HG03457 (cell line): ENCODE measurements at regions not wholly inside any gene's neighbourhood (a gene's known extent, or its start where the extent isn't known, plus 50 kb on each side); places are given as distances from the start of the nearest gene placed in this dataset.

Experiments used
- ATAC-seq: cut with Tn5 transposase; IDR thresholded peaks from one replicate; pipeline ENCODE4 v1.9.1; 2021; ENCODE audit warnings: moderate number of reproducible peaks; ENCODE audit not compliant: unreplicated experiment

GRCh38 chr12:115108129-115109100 is 424.4 kb upstream of the TBX3 start:
- ATAC-seq = no peak

GRCh38 chr12:115103884-115104883 is 420.2 kb upstream of the TBX3 start:
- no peak for ATAC-seq

GRCh38 chr12:115102450-115102849 is 418.5 kb upstream of the TBX3 start:
- ATAC-seq = no peak

- no peak for ATAC-seq
Observed at GRCh38 chr12:115101520-115101919, 417.5 kb upstream of the TBX3 start.

GRCh38 chr12:115097416-115097815 is 413.4 kb upstream of the TBX3 start:
- no peak for ATAC-seq

GRCh38 chr12:115096588-115097397 is 412.8 kb upstream of the TBX3 start:
- ATAC-seq = no peak

- no peak for ATAC-seq
Observed at GRCh38 chr12:115095073-115095748, 411.2 kb upstream of the TBX3 start.

- ATAC-seq = no peak
Observed at GRCh38 chr12:115094163-115094816, 410.3 kb upstream of the TBX3 start.

- no peak for ATAC-seq
Observed at GRCh38 chr12:115093261-115093660, 409.3 kb upstream of the TBX3 start.

- no peak for ATAC-seq
Observed at GRCh38 chr12:115090783-115091182, 406.8 kb upstream of the TBX3 start.

GRCh38 chr12:115088995-115089841 is 405.2 kb upstream of the TBX3 start:
- ATAC-seq = no peak

- no peak for ATAC-seq
Observed at GRCh38 chr12:115088328-115088994, 404.5 kb upstream of the TBX3 start.

GRCh38 chr12:115085594-115085993 is 401.6 kb upstream of the TBX3 start:
- no peak for ATAC-seq

- no peak for ATAC-seq
Observed at GRCh38 chr12:115079760-115080159, 395.8 kb upstream of the TBX3 start.

- ATAC-seq = no peak
Observed at GRCh38 chr12:115078990-115079389, 395.0 kb upstream of the TBX3 start.

GRCh38 chr12:115078334-115078733 is 394.4 kb upstream of the TBX3 start:
- ATAC-seq = no peak

GRCh38 chr12:115075552-115076170 is 391.7 kb upstream of the TBX3 start:
- no peak for ATAC-seq

- no peak for ATAC-seq
Observed at GRCh38 chr12:115074617-115075016, 390.6 kb upstream of the TBX3 start.
